Stimulated activated CD4-positive, alpha-beta T cell treated with anti-CD3 and anti-CD28 coated beads, TNF-alpha, amount 100 ng/mL, for 24 hours (primary cell): ENCODE measurements at regions not wholly inside any gene's neighbourhood (a gene's known extent, or its start where the extent isn't known, plus 50 kb on each side); places are given as distances from the start of the nearest gene placed in this dataset.
"Not testable (repeated sequence)": the region's sequence is repeated elsewhere in the genome, so short reads cannot be mapped to it uniquely, and the experiment has no call there.

Experiments
- DNase-seq, 3 experiments: peaks; one replicate each; pipeline ENCODE4 v3.0.0-alpha.2; 2020; ENCODE audit warnings: low read depth in 3 of 3

- no peak for DNase-seq
Observed at GRCh38 chr17:33562792-33563191, 269.7 kb upstream of the ASIC2 start.

GRCh38 chr17:33564146-33564545, 271.1 kb upstream of the ASIC2 start:
- DNase-seq: no peak

- DNase-seq: no peak
Observed at GRCh38 chr17:33567223-33567622, 274.1 kb upstream of the ASIC2 start.

GRCh38 chr17:33572615-33573014, 279.5 kb upstream of the ASIC2 start:
- no peak for DNase-seq

GRCh38 chr17:33574942-33575445, 281.9 kb upstream of the ASIC2 start:
- no peak for DNase-seq

- not testable (repeated sequence) for DNase-seq
Observed at GRCh38 chr17:33579740-33580139, 286.6 kb upstream of the ASIC2 start.

GRCh38 chr17:33580215-33580614, 287.1 kb upstream of the ASIC2 start:
- DNase-seq: no peak

GRCh38 chr17:33582661-33583060, 289.6 kb upstream of the ASIC2 start:
- no peak for DNase-seq

- DNase-seq: no peak
Observed at GRCh38 chr17:33583518-33584417, 290.7 kb upstream of the ASIC2 start.

GRCh38 chr17:33593991-33594390, 300.9 kb upstream of the ASIC2 start:
- DNase-seq: no peak

- DNase-seq: no peak
Observed at GRCh38 chr17:33595828-33596227, 302.7 kb upstream of the ASIC2 start.

- DNase-seq: no peak
Observed at GRCh38 chr17:33596899-33597298, 303.8 kb upstream of the ASIC2 start.

GRCh38 chr17:33598797-33599196, 305.7 kb upstream of the ASIC2 start:
- DNase-seq: no peak

- DNase-seq: no peak
Observed at GRCh38 chr17:33602981-33603380, 309.9 kb upstream of the ASIC2 start.

- DNase-seq: no peak
Observed at GRCh38 chr17:33603789-33604188, 310.7 kb upstream of the ASIC2 start.

GRCh38 chr17:33611532-33611931, 318.4 kb upstream of the ASIC2 start:
- DNase-seq: no peak

GRCh38 chr17:33615861-33616260, 322.8 kb upstream of the ASIC2 start:
- DNase-seq: no peak

- no peak for DNase-seq
Observed at GRCh38 chr17:33623841-33624240, 330.7 kb upstream of the ASIC2 start.

- no peak for DNase-seq
Observed at GRCh38 chr17:33628500-33629346, 335.6 kb upstream of the ASIC2 start.

- no peak for DNase-seq
Observed at GRCh38 chr17:33633446-33633845, 340.4 kb upstream of the ASIC2 start.

GRCh38 chr17:33637534-33637933, 344.4 kb upstream of the ASIC2 start:
- DNase-seq: no peak

GRCh38 chr17:33639103-33639880, 346.2 kb upstream of the ASIC2 start:
- no peak for DNase-seq
